ENCODE measurements at regions not wholly inside any gene's neighbourhood (a gene's known extent, or its start where the extent isn't known, plus 50 kb on each side); places are given as distances from the start of the nearest gene placed in this dataset.

- DNase-seq: no peak
Observed at GRCh38 chr2:234308813-234309195, 188.1 kb downstream of the ARL4C start.

GRCh38 chr2:234308073-234308812 is 188.6 kb downstream of the ARL4C start:
- no peak for DNase-seq
- Histone ChIP-seq H3K9ac (ENCODE audit: low read length) (no peak overlapping the region), H2AFZ (ENCODE audit: low read length) (no peak overlapping the region), H3K9me2 (replicated peaks; ENCODE audit: insufficient read depth, low read length) (no peaks in the 10 kb centered on the region), H3K4me3 (ENCODE audit: low read length) (no peak overlapping the region), H3F3A (ENCODE audit: insufficient read depth, low read length) (no peaks in the 10 kb centered on the region), H3K4me1 (ENCODE audit: low read length) (no peaks in the 10 kb centered on the region), H3K36me3 (replicated peaks; ENCODE audit: insufficient read depth, low read length) (no peaks in the 10 kb centered on the region), H4K20me1 (ENCODE audit: insufficient read depth, low read length) (no peaks in the 10 kb centered on the region), H3K27ac (ENCODE audit: low read length) (no peak overlapping the region), H3K79me2 (ENCODE audit: low read length) (no peaks in the 10 kb centered on the region), H3K4me2 (ENCODE audit: low read depth, low read length) (no peak overlapping the region), H3K27me3 (replicated peaks; ENCODE audit: insufficient read depth, low read length) (no peaks in the 10 kb centered on the region), H3K9me3 (replicated peaks; ENCODE audit: insufficient read depth, low read length) (no peaks in the 10 kb centered on the region)
- TF ChIP-seq, protein P1, sequence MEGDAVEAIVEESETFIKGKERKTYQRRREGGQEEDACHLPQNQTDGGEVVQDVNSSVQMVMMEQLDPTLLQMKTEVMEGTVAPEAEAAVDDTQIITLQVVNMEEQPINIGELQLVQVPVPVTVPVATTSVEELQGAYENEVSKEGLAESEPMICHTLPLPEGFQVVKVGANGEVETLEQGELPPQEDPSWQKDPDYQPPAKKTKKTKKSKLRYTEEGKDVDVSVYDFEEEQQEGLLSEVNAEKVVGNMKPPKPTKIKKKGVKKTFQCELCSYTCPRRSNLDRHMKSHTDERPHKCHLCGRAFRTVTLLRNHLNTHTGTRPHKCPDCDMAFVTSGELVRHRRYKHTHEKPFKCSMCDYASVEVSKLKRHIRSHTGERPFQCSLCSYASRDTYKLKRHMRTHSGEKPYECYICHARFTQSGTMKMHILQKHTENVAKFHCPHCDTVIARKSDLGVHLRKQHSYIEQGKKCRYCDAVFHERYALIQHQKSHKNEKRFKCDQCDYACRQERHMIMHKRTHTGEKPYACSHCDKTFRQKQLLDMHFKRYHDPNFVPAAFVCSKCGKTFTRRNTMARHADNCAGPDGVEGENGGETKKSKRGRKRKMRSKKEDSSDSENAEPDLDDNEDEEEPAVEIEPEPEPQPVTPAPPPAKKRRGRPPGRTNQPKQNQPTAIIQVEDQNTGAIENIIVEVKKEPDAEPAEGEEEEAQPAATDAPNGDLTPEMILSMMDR (IDR thresholded peaks at IDR 0.05; ENCODE audit: low read length): no peak
- TF ChIP-seq EZH2 (optimal IDR thresholded peaks at IDR 0.05; ENCODE audit: low read depth, low read length): no peak
- no peak for TF ChIP-seq EZH2phosphoT487 (IDR thresholded peaks at IDR 0.05; ENCODE audit: low read length)

More at GRCh38 chr2:234308813-234309195, 188.1 kb downstream of the ARL4C start:
- Histone ChIP-seq H3K27ac (ENCODE audit: low read length) (no peak overlapping the region), H2AFZ (ENCODE audit: low read length) (no peak overlapping the region), H4K20me1 (ENCODE audit: insufficient read depth, low read length) (no peaks in the 10 kb centered on the region), H3K4me3 (ENCODE audit: low read length) (no peak overlapping the region), H3K9me3 (replicated peaks; ENCODE audit: insufficient read depth, low read length) (no peaks in the 10 kb centered on the region), H3K9me2 (replicated peaks; ENCODE audit: insufficient read depth, low read length) (no peaks in the 10 kb centered on the region), H3K4me2 (ENCODE audit: low read depth, low read length) (no peak overlapping the region), H3K36me3 (replicated peaks; ENCODE audit: insufficient read depth, low read length) (no peaks in the 10 kb centered on the region), H3K79me2 (ENCODE audit: low read length) (no peaks in the 10 kb centered on the region), H3F3A (ENCODE audit: insufficient read depth, low read length) (no peaks in the 10 kb centered on the region), H3K4me1 (ENCODE audit: low read length) (no peaks in the 10 kb centered on the region), H3K9ac (ENCODE audit: low read length) (no peak overlapping the region), H3K27me3 (replicated peaks; ENCODE audit: insufficient read depth, low read length) (no peaks in the 10 kb centered on the region)
- TF ChIP-seq, protein P1 (IDR thresholded peaks at IDR 0.05; ENCODE audit: low read length): no peak
- TF ChIP-seq EZH2 (optimal IDR thresholded peaks at IDR 0.05; ENCODE audit: low read depth, low read length): no peak
- TF ChIP-seq EZH2phosphoT487 (IDR thresholded peaks at IDR 0.05; ENCODE audit: low read length): no peak

DNA sequence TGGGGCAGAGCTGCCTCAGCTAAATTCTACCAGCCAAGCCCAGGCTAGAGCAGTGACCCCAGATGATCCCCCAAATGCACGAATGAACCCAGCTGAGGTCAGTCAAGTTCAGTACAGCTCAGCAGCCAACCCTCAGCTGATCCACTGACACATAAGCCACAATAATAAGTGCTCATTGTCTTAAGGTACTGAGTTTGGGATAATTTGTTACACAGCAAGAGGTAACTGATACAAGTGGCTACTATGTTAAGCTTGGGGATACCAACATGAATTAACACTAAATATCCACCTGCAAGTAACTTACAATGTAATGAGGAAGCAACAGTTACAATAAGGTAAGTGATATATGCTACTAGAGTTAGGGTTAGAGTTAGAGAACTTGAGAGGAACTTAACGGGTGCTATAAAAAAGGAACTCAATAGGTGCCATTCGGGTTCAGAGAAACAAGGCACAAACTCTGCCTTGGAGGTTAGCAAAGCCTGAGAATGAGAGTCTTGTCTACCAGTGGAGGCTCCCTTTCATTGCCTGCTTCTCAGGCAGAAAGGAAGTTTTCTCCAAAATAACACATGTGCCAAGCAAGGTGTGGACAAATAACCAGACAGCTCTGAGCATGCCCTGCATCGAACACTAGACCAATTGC is 189.4 kb downstream of the ARL4C start:
- Histone ChIP-seq H3K9ac (ENCODE audit: low read length) (no peak overlapping the region), H3K27ac (ENCODE audit: low read length) (no peak overlapping the region), H3K4me1 (ENCODE audit: low read length) (no peaks in the 10 kb centered on the region)

More for the DNA sequence above, 189.4 kb downstream of the ARL4C start:
- no peaks in the 10 kb centered on the region for H3K9me2 ChIP-seq (replicated peaks; ENCODE audit: insufficient read depth, low read length)
- TF ChIP-seq EZH2phosphoT487 (IDR thresholded peaks at IDR 0.05; ENCODE audit: low read length): no peak
- TF ChIP-seq EZH2 (optimal IDR thresholded peaks at IDR 0.05; ENCODE audit: low read depth, low read length): no peak
- H4K20me1 ChIP-seq (ENCODE audit: insufficient read depth, low read length): no peaks in the 10 kb centered on the region
- no peak for DNase-seq
- no peak overlapping the region for H3K4me2 ChIP-seq (ENCODE audit: low read depth, low read length)
- H2AFZ ChIP-seq (ENCODE audit: low read length): no peak overlapping the region
- H3K9me3 ChIP-seq (replicated peaks; ENCODE audit: insufficient read depth, low read length): no peaks in the 10 kb centered on the region
- no peak overlapping the region for H3K4me3 ChIP-seq (ENCODE audit: low read length)
- H3F3A ChIP-seq (ENCODE audit: insufficient read depth, low read length): no peaks in the 10 kb centered on the region
- no peaks in the 10 kb centered on the region for H3K36me3 ChIP-seq (replicated peaks; ENCODE audit: insufficient read depth, low read length)
- H3K79me2 ChIP-seq (ENCODE audit: low read length): no peaks in the 10 kb centered on the region
- H3K27me3 ChIP-seq (replicated peaks; ENCODE audit: insufficient read depth, low read length): no peaks in the 10 kb centered on the region
